Astrocyte of the cerebellum (primary cell): ENCODE measurements at regions not wholly inside any gene's neighbourhood (a gene's known extent, or its start where the extent isn't known, plus 50 kb on each side); places are given as distances from the start of the nearest gene placed in this dataset.

Experiments
- DNase-seq: peaks from one replicate; pipeline ENCODE4 v3.0.0-alpha.2; 2011; ENCODE audit warnings: low read depth
- H3K4me3 ChIP-seq: 2 replicates; pipeline ENCODE4 v1.5.1; 2011; ENCODE audit warnings: mild to moderate bottlenecking, low read depth, low read length, moderate library complexity
- in situ Hi-C: cut with HindIII; loops from 2 replicates; pipeline ENCODE4 v1.10.0; 2017; ENCODE audit warnings: low sequenced_read_pairs
- TF ChIP-seq, protein P1 (sequence below): IDR thresholded peaks from 2 replicates; pipeline ENCODE4 v1.5.1; 2012; ENCODE audit warnings: low read length, low read depth, moderate library complexity, mild to moderate bottlenecking; ENCODE audit errors: missing control alignments

DNA sequence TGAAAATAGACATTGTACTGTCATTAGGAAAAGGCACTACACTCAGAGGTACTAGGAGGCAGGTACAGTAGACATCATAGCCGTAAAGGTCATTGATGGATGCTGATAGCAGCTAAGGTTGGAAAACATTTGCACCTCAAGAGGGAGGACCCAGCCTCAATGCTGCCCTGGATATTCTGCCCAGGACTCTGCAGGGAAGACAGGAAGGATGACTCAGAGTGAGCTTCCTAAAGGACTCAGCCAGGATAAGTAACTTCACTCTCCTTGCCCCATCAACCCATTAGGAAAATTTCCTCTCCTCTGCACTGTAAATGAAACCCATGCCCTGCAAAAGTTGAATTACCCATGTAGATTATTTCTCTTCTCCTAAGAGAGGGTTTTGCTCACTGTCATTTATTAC is 617.9 kb upstream of the MKI67 start:
- in situ Hi-C loops, result no loop called here
- TF ChIP-seq, protein P1, sequence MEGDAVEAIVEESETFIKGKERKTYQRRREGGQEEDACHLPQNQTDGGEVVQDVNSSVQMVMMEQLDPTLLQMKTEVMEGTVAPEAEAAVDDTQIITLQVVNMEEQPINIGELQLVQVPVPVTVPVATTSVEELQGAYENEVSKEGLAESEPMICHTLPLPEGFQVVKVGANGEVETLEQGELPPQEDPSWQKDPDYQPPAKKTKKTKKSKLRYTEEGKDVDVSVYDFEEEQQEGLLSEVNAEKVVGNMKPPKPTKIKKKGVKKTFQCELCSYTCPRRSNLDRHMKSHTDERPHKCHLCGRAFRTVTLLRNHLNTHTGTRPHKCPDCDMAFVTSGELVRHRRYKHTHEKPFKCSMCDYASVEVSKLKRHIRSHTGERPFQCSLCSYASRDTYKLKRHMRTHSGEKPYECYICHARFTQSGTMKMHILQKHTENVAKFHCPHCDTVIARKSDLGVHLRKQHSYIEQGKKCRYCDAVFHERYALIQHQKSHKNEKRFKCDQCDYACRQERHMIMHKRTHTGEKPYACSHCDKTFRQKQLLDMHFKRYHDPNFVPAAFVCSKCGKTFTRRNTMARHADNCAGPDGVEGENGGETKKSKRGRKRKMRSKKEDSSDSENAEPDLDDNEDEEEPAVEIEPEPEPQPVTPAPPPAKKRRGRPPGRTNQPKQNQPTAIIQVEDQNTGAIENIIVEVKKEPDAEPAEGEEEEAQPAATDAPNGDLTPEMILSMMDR, result no peak
- DNase-seq, result no peak
- H3K4me3 ChIP-seq, result no peak overlapping the region

DNA sequence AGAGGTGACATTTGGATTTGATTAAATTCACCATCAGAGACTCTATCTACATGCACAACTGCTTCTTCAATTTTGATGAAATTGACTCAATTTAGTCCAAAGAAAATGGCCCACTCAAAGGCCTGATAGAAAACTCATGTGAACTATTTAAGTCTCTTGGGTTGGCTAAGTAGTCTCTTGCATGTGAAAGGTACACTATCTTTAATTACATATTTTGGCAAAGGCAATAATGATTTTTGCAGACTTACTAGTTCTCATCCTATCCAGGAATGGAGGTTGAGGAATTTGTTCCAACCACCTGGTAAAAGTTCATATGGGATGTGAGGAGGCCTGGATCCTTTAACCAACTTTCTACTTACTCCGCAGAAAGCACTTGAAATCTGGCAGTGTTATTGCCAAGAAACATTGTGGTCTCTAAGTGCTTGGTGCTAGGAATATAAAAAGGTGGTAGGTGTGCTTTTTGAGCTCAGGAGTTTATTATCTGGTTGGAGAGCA is 618.6 kb upstream of the MKI67 start:
- TF ChIP-seq, protein P1, result no peak
- in situ Hi-C loops, result no loop called here
- no peak overlapping the region for H3K4me3 ChIP-seq
- DNase-seq, result no peak

DNA sequence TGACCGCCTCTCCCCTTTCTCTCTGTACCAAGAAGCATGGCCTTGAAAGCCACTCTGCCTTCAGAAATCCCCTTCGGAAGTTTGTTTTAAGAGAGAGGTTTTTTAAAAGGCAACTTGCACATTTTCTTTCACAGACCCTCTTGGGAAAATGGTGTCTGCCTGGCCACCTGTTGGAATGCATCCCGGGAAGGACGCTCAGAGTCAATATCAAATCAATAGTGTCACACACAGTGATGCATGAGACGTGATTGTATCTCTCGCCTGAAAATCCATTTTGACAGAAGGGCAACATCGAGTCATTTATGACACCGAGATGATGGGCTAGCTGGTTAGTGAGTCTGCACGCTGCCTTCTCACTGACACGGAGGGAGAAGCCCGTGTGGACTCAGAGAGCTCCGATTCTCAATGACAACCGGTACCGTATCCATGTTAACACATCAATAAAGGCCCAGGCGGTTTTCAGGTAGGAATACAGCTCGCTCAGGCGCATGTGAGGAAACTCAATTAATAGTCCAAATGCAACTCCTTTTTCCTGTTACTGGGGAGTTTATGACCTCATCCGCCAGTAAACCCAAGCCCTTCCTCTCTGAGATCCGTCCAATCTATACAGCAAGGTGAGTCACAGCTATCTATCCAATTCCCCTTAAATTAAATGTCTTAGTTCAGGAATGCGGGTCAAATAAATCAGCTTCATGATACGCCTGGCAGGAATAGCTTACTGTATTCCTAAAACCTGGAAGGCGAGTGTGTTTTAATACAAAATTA is 621.5 kb upstream of the MKI67 start:
- TF ChIP-seq, protein P1, result no peak
- in situ Hi-C loops, result no loop called here
- no peak for DNase-seq
- no peak overlapping the region for H3K4me3 ChIP-seq

DNA sequence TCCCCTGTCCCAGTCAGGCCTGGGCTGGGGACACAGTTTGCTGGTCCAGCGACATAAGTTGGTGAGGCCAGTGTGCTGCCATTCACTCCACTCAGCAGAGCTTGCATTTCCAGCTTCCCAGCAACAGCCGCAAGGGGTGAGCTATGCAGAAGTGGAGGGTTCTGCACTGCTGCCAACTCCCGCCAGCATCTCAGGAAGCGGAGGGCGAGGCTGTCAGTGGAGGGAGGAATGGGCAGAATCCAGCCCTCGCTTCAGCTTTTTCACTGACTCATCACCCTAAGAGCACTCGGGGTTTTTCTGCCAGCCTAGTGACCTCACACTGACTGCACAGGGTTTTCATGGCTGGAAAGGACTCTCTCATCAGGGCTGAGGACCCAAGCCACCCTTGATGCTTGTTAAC is 625.1 kb upstream of the MKI67 start:
- TF ChIP-seq, protein P1, result no peak
- no peak overlapping the region for H3K4me3 ChIP-seq
- in situ Hi-C loops, result no loop called here
- DNase-seq, result peak; percentile 6

DNA sequence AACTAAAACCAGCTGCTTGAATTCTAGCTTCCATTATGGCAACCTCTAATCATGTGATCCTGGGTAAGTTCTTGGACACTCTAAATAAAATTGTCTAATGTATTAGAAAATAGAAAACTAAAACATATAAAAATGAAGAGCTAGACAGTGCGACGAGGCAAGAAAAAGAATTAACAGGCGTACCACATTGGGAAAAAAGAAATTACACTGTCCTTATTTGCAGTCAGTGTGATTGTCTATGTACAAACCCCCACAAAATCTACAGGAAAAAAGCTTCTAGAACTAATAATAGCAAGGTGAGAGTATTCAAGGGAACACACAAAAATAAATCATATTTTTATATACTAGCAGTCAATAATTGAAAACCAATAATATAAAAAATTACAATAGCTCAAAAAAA is 625.6 kb upstream of the MKI67 start:
- TF ChIP-seq, protein P1, result no peak
- no peak for DNase-seq
- H3K4me3 ChIP-seq, result no peak overlapping the region
- in situ Hi-C loops, result no loop called here

DNA sequence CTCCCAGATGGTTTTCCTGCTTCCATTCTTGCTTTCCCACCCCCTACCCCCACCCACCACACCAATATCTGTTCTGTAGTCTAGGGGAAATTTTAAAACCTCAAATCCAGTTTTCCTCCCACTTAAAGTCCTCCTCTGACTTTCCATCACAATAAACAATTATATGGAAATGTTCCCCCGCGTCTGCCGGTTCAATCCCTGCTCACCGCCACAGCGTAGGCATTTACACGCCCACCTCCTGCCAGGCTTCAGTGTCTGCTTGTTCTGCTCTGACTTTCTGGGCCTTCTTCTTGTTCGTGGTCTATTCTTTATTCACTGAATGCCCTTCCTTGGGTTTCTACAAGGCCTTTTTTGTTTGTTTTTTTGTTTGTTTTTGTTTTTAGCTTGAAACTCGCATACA is 633.0 kb upstream of the MKI67 start:
- DNase-seq, result no peak
- H3K4me3 ChIP-seq, result no peak overlapping the region
- in situ Hi-C loops, result no loop called here
- TF ChIP-seq, protein P1, result no peak
